ENCODE measurements at regions not wholly inside any gene's neighbourhood (a gene's known extent, or its start where the extent isn't known, plus 50 kb on each side); places are given as distances from the start of the nearest gene placed in this dataset.

DNA sequence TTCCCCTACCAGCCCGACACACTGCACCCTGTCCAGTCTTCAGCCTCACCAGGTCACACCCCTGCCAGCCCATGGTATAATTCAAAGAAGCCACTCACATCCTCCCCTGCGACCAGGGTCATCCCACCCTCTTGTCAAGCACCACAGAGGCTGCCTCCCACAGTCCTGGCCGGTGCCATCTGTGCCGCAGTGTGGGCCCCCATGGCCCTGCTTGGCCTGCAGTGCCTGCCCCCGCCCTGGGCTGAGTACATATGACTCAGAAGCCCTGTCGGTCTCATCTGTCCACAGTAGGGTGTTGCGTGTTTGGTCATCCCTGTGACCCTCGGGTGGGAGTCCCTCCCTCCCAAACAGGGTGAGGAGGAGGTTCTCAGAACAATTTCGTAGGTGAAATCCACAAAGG is 190.8 kb upstream of the AJAP1 start:
- TF ChIP-seq JUND (IDR thresholded peaks at IDR 0.05) (no peak), NR2F2 (IDR thresholded peaks at IDR 0.05) (no peak), REST (IDR thresholded peaks at IDR 0.05) (no peak), RAD21 (IDR thresholded peaks at IDR 0.05) (no peak), YY1 (IDR thresholded peaks at IDR 0.05) (no peak), RXRA (IDR thresholded peaks at IDR 0.05) (no peak), TAF1 (conservative IDR thresholded peaks at IDR 0.05) (no peak), EGR1 (IDR thresholded peaks at IDR 0.05; ENCODE audit: low read depth in 2 of 2) (no peak), FOXA2 (IDR thresholded peaks at IDR 0.05) (no peak)
- TF ChIP-seq, protein P1, sequence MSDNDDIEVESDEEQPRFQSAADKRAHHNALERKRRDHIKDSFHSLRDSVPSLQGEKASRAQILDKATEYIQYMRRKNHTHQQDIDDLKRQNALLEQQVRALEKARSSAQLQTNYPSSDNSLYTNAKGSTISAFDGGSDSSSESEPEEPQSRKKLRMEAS (IDR thresholded peaks at IDR 0.05) = no peak
- TF ChIP-seq, protein P2, sequence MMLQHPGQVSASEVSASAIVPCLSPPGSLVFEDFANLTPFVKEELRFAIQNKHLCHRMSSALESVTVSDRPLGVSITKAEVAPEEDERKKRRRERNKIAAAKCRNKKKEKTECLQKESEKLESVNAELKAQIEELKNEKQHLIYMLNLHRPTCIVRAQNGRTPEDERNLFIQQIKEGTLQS (IDR thresholded peaks at IDR 0.05) = no peak
- Histone ChIP-seq H3K4me3 (ENCODE audit: low read depth in 1 of 3, low read length in 3 of 3) (no peak overlapping the region), H3K4me1 (ENCODE audit: control insufficient read depth in 4 of 4, insufficient read depth in 4 of 4, low read length in 3 of 4) (peaks cover 0 to 2% (median 0%) of the 10 kb centered on the region in 4 donors), H3K36me3 (ENCODE audit: control insufficient read depth in 4 of 4, insufficient read depth in 3 of 4, low read depth in 1 of 4, low read length in 3 of 4) (no peaks in the 10 kb centered on the region), H3K27ac (ENCODE audit: low read depth in 1 of 2, low read length in 2 of 2) (peak overlapping the region in 1 of 2 donors; percentile 25), H3K9me3 (ENCODE audit: control insufficient read depth in 4 of 4, low read length in 3 of 4) (no peaks in the 10 kb centered on the region), H3K27me3 (ENCODE audit: control insufficient read depth in 4 of 4, insufficient read depth in 4 of 4, low read length in 3 of 4) (no peaks in the 10 kb centered on the region), H3K9ac (ENCODE audit: low read depth in 1 of 2, low read length in 2 of 2) (no peak overlapping the region)
- WGBS = 78% methylated on average over 9 of the region's 9 CpGs
- no peak for DNase-seq (ENCODE audit: low spot score)

GRCh38 chr1:4464478-4464877 is 189.9 kb upstream of the AJAP1 start:
- DNase-seq (ENCODE audit: low spot score) = no peak
- H3K9ac ChIP-seq (ENCODE audit: low read depth in 1 of 2, low read length in 2 of 2) = no peak overlapping the region
- 75% methylated on average over 3 of the region's 3 CpGs for WGBS
- no peaks in the 10 kb centered on the region for H3K27me3 ChIP-seq (ENCODE audit: control insufficient read depth in 4 of 4, insufficient read depth in 4 of 4, low read length in 3 of 4)
- H3K27ac ChIP-seq (ENCODE audit: low read depth in 1 of 2, low read length in 2 of 2) = no peak overlapping the region
- H3K9me3 ChIP-seq (ENCODE audit: control insufficient read depth in 4 of 4, low read length in 3 of 4) = no peaks in the 10 kb centered on the region
- peaks cover 0 to 2% (median 0%) of the 10 kb centered on the region in 4 donors for H3K4me1 ChIP-seq (ENCODE audit: control insufficient read depth in 4 of 4, insufficient read depth in 4 of 4, low read length in 3 of 4)
- H3K36me3 ChIP-seq (ENCODE audit: control insufficient read depth in 4 of 4, insufficient read depth in 3 of 4, low read depth in 1 of 4, low read length in 3 of 4) = no peaks in the 10 kb centered on the region
- H3K4me3 ChIP-seq (ENCODE audit: low read depth in 1 of 3, low read length in 3 of 3) = no peak overlapping the region
- TF ChIP-seq EGR1 (IDR thresholded peaks at IDR 0.05; ENCODE audit: low read depth in 2 of 2) (no peak), ZBTB33 (IDR thresholded peaks at IDR 0.05) (no peak), GABPA (IDR thresholded peaks at IDR 0.05 in 1 of 2, conservative IDR thresholded peaks at IDR 0.05 in 1 of 2) (no peak), RAD21 (IDR thresholded peaks at IDR 0.05) (no peak), JUND (IDR thresholded peaks at IDR 0.05) (no peak), RXRA (IDR thresholded peaks at IDR 0.05) (no peak), SP1 (IDR thresholded peaks at IDR 0.05) (no peak), YY1 (IDR thresholded peaks at IDR 0.05) (no peak), HNF4G (IDR thresholded peaks at IDR 0.05) (no peak), FOXA2 (IDR thresholded peaks at IDR 0.05) (no peak), NR2F2 (IDR thresholded peaks at IDR 0.05) (no peak), HNF4A (conservative IDR thresholded peaks at IDR 0.05) (no peak), TAF1 (conservative IDR thresholded peaks at IDR 0.05) (no peak), FOXA1 (IDR thresholded peaks at IDR 0.05) (no peak), REST (IDR thresholded peaks at IDR 0.05) (no peak), CTCF (IDR thresholded peaks at IDR 0.05; ENCODE audit: low read depth, low read length, missing input control) (no peak)
- TF ChIP-seq, protein P1 (IDR thresholded peaks at IDR 0.05) = no peak
- TF ChIP-seq, protein P2 (IDR thresholded peaks at IDR 0.05) = no peak
